ENCODE measurements at regions not wholly inside any gene's neighbourhood (a gene's known extent, or its start where the extent isn't known, plus 50 kb on each side); places are given as distances from the start of the nearest gene placed in this dataset.

GRCh38 chr2:41602341-41602740, 445.5 kb upstream of the PKDCC start:
- H3K36me3 Mint-ChIP-seq (ENCODE audit: insufficient read depth), result no peaks in the 10 kb centered on the region
- ATAC-seq (replicated peaks) (no peak), DNase-seq (no peak)
- peaks cover 6 to 9% of the 10 kb centered on the region in 2 donors for H3K27me3 Mint-ChIP-seq
- H3K4me3 Mint-ChIP-seq, result no peak overlapping the region
- H3K9me3 Mint-ChIP-seq, result peaks cover 0 to 8% of the 10 kb centered on the region in 2 donors
- H3K27ac Mint-ChIP-seq, result no peak overlapping the region
- H3K4me1 Mint-ChIP-seq (ENCODE audit: low read depth in 2 of 2), result no peaks in the 10 kb centered on the region

GRCh38 chr2:41605311-41605710, 442.5 kb upstream of the PKDCC start:
- H3K27ac Mint-ChIP-seq, result no peak overlapping the region
- no peaks in the 10 kb centered on the region for H3K36me3 Mint-ChIP-seq (ENCODE audit: insufficient read depth)
- H3K9me3 Mint-ChIP-seq, result peaks cover 0 to 8% of the 10 kb centered on the region in 2 donors
- peaks cover 5 to 9% of the 10 kb centered on the region in 2 donors for H3K27me3 Mint-ChIP-seq
- ATAC-seq (replicated peaks), result no peak
- no peaks in the 10 kb centered on the region for H3K4me1 Mint-ChIP-seq (ENCODE audit: low read depth in 2 of 2)
- no peak overlapping the region for H3K4me3 Mint-ChIP-seq
- DNase-seq, result no peak

- Mint-ChIP-seq H3K36me3 (ENCODE audit: insufficient read depth) (no peaks in the 10 kb centered on the region), H3K27me3 (peaks cover 5 to 9% of the 10 kb centered on the region in 2 donors), H3K27ac (no peak overlapping the region), H3K9me3 (peaks cover 0 to 8% of the 10 kb centered on the region in 2 donors), H3K4me1 (ENCODE audit: low read depth in 2 of 2) (no peaks in the 10 kb centered on the region), H3K4me3 (no peak overlapping the region)
- DNase-seq (no peak), ATAC-seq (replicated peaks) (no peak)
These were observed 441.9 kb upstream of the PKDCC start for GRCh38 chr2:41605914-41606313.

GRCh38 chr2:41610501-41611190, 437.2 kb upstream of the PKDCC start:
- no peak overlapping the region for H3K27ac Mint-ChIP-seq
- no peak for ATAC-seq (replicated peaks)
- DNase-seq, result no peak
- H3K27me3 Mint-ChIP-seq, result peaks cover 5 to 9% of the 10 kb centered on the region in 2 donors
- H3K9me3 Mint-ChIP-seq, result peaks cover 0 to 8% of the 10 kb centered on the region in 2 donors
- H3K4me3 Mint-ChIP-seq, result no peak overlapping the region
- H3K4me1 Mint-ChIP-seq (ENCODE audit: low read depth in 2 of 2), result no peaks in the 10 kb centered on the region
- no peaks in the 10 kb centered on the region for H3K36me3 Mint-ChIP-seq (ENCODE audit: insufficient read depth)

GRCh38 chr2:41618754-41619153, 429.1 kb upstream of the PKDCC start:
- Mint-ChIP-seq H3K27me3 (peaks cover 0 to 4% of the 10 kb centered on the region in 2 donors), H3K36me3 (ENCODE audit: insufficient read depth) (no peaks in the 10 kb centered on the region), H3K4me3 (no peak overlapping the region), H3K27ac (no peak overlapping the region), H3K9me3 (no peaks in the 10 kb centered on the region), H3K4me1 (ENCODE audit: low read depth in 2 of 2) (no peaks in the 10 kb centered on the region)
- ATAC-seq (replicated peaks) (no peak), DNase-seq (no peak)

GRCh38 chr2:41621095-41621494, 426.7 kb upstream of the PKDCC start:
- H3K9me3 Mint-ChIP-seq, result no peaks in the 10 kb centered on the region
- DNase-seq (no peak), ATAC-seq (replicated peaks) (no peak)
- H3K27ac Mint-ChIP-seq, result no peak overlapping the region
- H3K36me3 Mint-ChIP-seq (ENCODE audit: insufficient read depth), result no peaks in the 10 kb centered on the region
- H3K4me1 Mint-ChIP-seq (ENCODE audit: low read depth in 2 of 2), result no peaks in the 10 kb centered on the region
- H3K27me3 Mint-ChIP-seq, result peaks cover 0 to 4% of the 10 kb centered on the region in 2 donors
- no peak overlapping the region for H3K4me3 Mint-ChIP-seq

- no peaks in the 10 kb centered on the region for H3K9me3 Mint-ChIP-seq
- no peaks in the 10 kb centered on the region for H3K4me1 Mint-ChIP-seq (ENCODE audit: low read depth in 2 of 2)
- H3K27me3 Mint-ChIP-seq, result peaks cover 0 to 4% of the 10 kb centered on the region in 2 donors
- DNase-seq (no peak), ATAC-seq (replicated peaks) (no peak)
- no peak overlapping the region for H3K27ac Mint-ChIP-seq
- H3K4me3 Mint-ChIP-seq, result no peak overlapping the region
- H3K36me3 Mint-ChIP-seq (ENCODE audit: insufficient read depth), result no peaks in the 10 kb centered on the region
These were observed 426.3 kb upstream of the PKDCC start for GRCh38 chr2:41621563-41621962.

- no peaks in the 10 kb centered on the region for H3K9me3 Mint-ChIP-seq
- no peak for ATAC-seq (replicated peaks)
- no peak overlapping the region for H3K4me3 Mint-ChIP-seq
- no peak for DNase-seq
- no peaks in the 10 kb centered on the region for H3K36me3 Mint-ChIP-seq (ENCODE audit: insufficient read depth)
- H3K27me3 Mint-ChIP-seq, result peaks cover 0 to 4% of the 10 kb centered on the region in 2 donors
- H3K27ac Mint-ChIP-seq, result no peak overlapping the region
- no peaks in the 10 kb centered on the region for H3K4me1 Mint-ChIP-seq (ENCODE audit: low read depth in 2 of 2)
These were observed 425.5 kb upstream of the PKDCC start for GRCh38 chr2:41622301-41622700.

- Mint-ChIP-seq H3K27ac (no peak overlapping the region), H3K4me3 (no peak overlapping the region), H3K4me1 (ENCODE audit: low read depth in 2 of 2) (no peaks in the 10 kb centered on the region), H3K9me3 (no peaks in the 10 kb centered on the region), H3K36me3 (ENCODE audit: insufficient read depth) (no peaks in the 10 kb centered on the region), H3K27me3 (no peaks in the 10 kb centered on the region)
- no peak for ATAC-seq (replicated peaks)
- no peak for DNase-seq
These were observed 420.9 kb upstream of the PKDCC start for GRCh38 chr2:41626936-41627335.

GRCh38 chr2:41634686-41635085, 413.1 kb upstream of the PKDCC start:
- no peak for DNase-seq
- Mint-ChIP-seq H3K9me3 (peaks cover 3 to 16% of the 10 kb centered on the region in 2 donors), H3K27ac (no peak overlapping the region), H3K27me3 (peaks cover 14 to 23% of the 10 kb centered on the region in 2 donors), H3K4me3 (no peak overlapping the region), H3K36me3 (ENCODE audit: insufficient read depth) (no peaks in the 10 kb centered on the region), H3K4me1 (ENCODE audit: low read depth in 2 of 2) (no peaks in the 10 kb centered on the region)
- ATAC-seq (replicated peaks), result no peak

- Mint-ChIP-seq H3K27me3 (peaks cover 0 to 17% of the 10 kb centered on the region in 2 donors), H3K27ac (no peak overlapping the region), H3K4me3 (no peak overlapping the region), H3K9me3 (peaks cover 0 to 2% of the 10 kb centered on the region in 2 donors), H3K4me1 (ENCODE audit: low read depth in 2 of 2) (no peaks in the 10 kb centered on the region), H3K36me3 (ENCODE audit: insufficient read depth) (no peaks in the 10 kb centered on the region)
- DNase-seq, result no peak
- no peak for ATAC-seq (replicated peaks)
These were observed 402.9 kb upstream of the PKDCC start for GRCh38 chr2:41644936-41645335.

GRCh38 chr2:41647468-41648050, 400.3 kb upstream of the PKDCC start:
- no peaks in the 10 kb centered on the region for H3K36me3 Mint-ChIP-seq (ENCODE audit: insufficient read depth)
- H3K27ac Mint-ChIP-seq, result no peak overlapping the region
- DNase-seq (no peak), ATAC-seq (replicated peaks) (no peak)
- H3K4me1 Mint-ChIP-seq (ENCODE audit: low read depth in 2 of 2), result no peaks in the 10 kb centered on the region
- H3K27me3 Mint-ChIP-seq, result peaks cover 0 to 15% of the 10 kb centered on the region in 2 donors
- H3K9me3 Mint-ChIP-seq, result no peaks in the 10 kb centered on the region
- no peak overlapping the region for H3K4me3 Mint-ChIP-seq

GRCh38 chr2:41657226-41657625, 390.6 kb upstream of the PKDCC start:
- ATAC-seq (replicated peaks) (no peak), DNase-seq (no peak)
- Mint-ChIP-seq H3K36me3 (ENCODE audit: insufficient read depth) (no peaks in the 10 kb centered on the region), H3K9me3 (no peaks in the 10 kb centered on the region), H3K4me3 (no peak overlapping the region), H3K4me1 (ENCODE audit: low read depth in 2 of 2) (no peaks in the 10 kb centered on the region), H3K27me3 (no peaks in the 10 kb centered on the region), H3K27ac (no peak overlapping the region)

GRCh38 chr2:41659758-41660157, 388.1 kb upstream of the PKDCC start:
- DNase-seq (no peak), ATAC-seq (replicated peaks) (no peak)
- H3K9me3 Mint-ChIP-seq, result no peaks in the 10 kb centered on the region
- no peaks in the 10 kb centered on the region for H3K4me1 Mint-ChIP-seq (ENCODE audit: low read depth in 2 of 2)
- H3K36me3 Mint-ChIP-seq (ENCODE audit: insufficient read depth), result no peaks in the 10 kb centered on the region
- H3K4me3 Mint-ChIP-seq, result no peak overlapping the region
- no peak overlapping the region for H3K27ac Mint-ChIP-seq
- no peaks in the 10 kb centered on the region for H3K27me3 Mint-ChIP-seq

All from effector memory CD8-positive, alpha-beta T cell (primary cell).